Endothelial cell of umbilical vein (primary cell): ENCODE measurements at regions not wholly inside any gene's neighbourhood (a gene's known extent, or its start where the extent isn't known, plus 50 kb on each side); places are given as distances from the start of the nearest gene placed in this dataset.

Experiments
- BruUV-seq: library from RNA; stranded (reverse); fragments of 400-500 nt; replicated peaks from 2 replicates; lab custom pipeline; 2021; lab: Mats Ljungman, UMichigan
- CTCF ChIA-PET: fragments of 300-600, 350-600 bp; sonication (Branson Sonifier 250); formaldehyde crosslinking; loops from one replicate; lab custom pipeline; 2021; ENCODE audit warnings: antibody characterized with exemption, inconsistent platforms; lab: Charles Lee
- POLR2A ChIA-PET: fragments of 300-600, 350-600 bp; sonication (Branson Sonifier 250); formaldehyde crosslinking; loops from one replicate; lab custom pipeline; 2021; ENCODE audit warnings: antibody characterized with exemption, inconsistent platforms; lab: Charles Lee
- DNase-seq: peaks from one replicate; pipeline ENCODE4 v3.0.0-alpha.2; 2011; ENCODE audit warnings: low read depth, low spot score
- FAIRE-seq: peaks from 2 replicates; lab custom pipeline; 2011; peaks lifted over from hg19 to GRCh38; lab: Jason Lieb, UNC
- H2AFZ ChIP-seq: 2 replicates; pipeline ENCODE4 v1.6.0; 2012; ENCODE audit warnings: low read depth, low read length, control low read depth, inconsistent platforms
- H3K27ac ChIP-seq: 2 replicates; pipeline ENCODE4 v1.5.1; 2011; ENCODE audit warnings: low read depth, mild to moderate bottlenecking, control low read depth, low read length, moderate library complexity; ENCODE audit not compliant: insufficient read depth
- H3K27me3 ChIP-seq, 2 experiments: 2 replicates each; pipeline versions ENCODE4 v1.6.0 to v1.6.1; 2011; ENCODE audit warnings: low read length in 2 of 2, mixed read lengths in 1 of 2; ENCODE audit not compliant: control insufficient read depth in 2 of 2, insufficient read depth in 2 of 2
- H3K36me3 ChIP-seq, 2 experiments: 2 replicates in 1 of 2; 3 replicates in 1 of 2; pipeline ENCODE4 v1.5.1; 2011; ENCODE audit warnings: low read length in 2 of 2, mild to moderate bottlenecking in 1 of 2, moderate library complexity in 1 of 2; ENCODE audit not compliant: control insufficient read depth in 2 of 2, insufficient read depth in 2 of 2; ENCODE audit errors: extremely low read depth in 1 of 2
- H3K4me1 ChIP-seq: 3 replicates; pipeline ENCODE4 v1.5.1; 2011; ENCODE audit warnings: mild to moderate bottlenecking, low read length; ENCODE audit not compliant: control insufficient read depth, insufficient read depth; ENCODE audit errors: extremely low read depth
- H3K4me2 ChIP-seq: 2 replicates; pipeline ENCODE4 v1.6.1; 2011; ENCODE audit warnings: low read length, control low read depth, mixed read lengths; ENCODE audit not compliant: insufficient read depth
- H3K4me3 ChIP-seq, 3 experiments: fragments of 200-600 bp in 1 of 3; sonication (generic), shearing (Covaris generic) in 1 of 3; replicated peaks in 1 of 3; 2 replicates each; pipeline ENCODE4 v1.5.1; 2011 to 2016; ENCODE audit warnings: control low read depth in 3 of 3, low read length in 3 of 3, mild to moderate bottlenecking in 2 of 3, inconsistent platforms in 1 of 3, low read depth in 1 of 3, moderate library complexity in 1 of 3; ENCODE audit not compliant: insufficient read depth in 1 of 3
- H3K79me2 ChIP-seq: 2 replicates; pipeline ENCODE4 v1.6.0; 2012; ENCODE audit warnings: low read length, inconsistent platforms; ENCODE audit not compliant: control insufficient read depth, insufficient read depth
- H3K9ac ChIP-seq: replicated peaks from 2 replicates; pipeline ENCODE3; 2011; ENCODE audit warnings: low read length, control low read depth; ENCODE audit not compliant: insufficient read depth; ENCODE audit errors: extremely low read depth
- H3K9me1 ChIP-seq: replicated peaks from 3 replicates; pipeline ENCODE4 v1.6.0; 2011; ENCODE audit warnings: mild to moderate bottlenecking, low read length; ENCODE audit not compliant: control insufficient read depth, insufficient read depth; ENCODE audit errors: extremely low read depth
- H3K9me3 ChIP-seq: replicated peaks from 2 replicates; pipeline ENCODE4 v1.5.1; 2012; ENCODE audit warnings: low read length, inconsistent platforms; ENCODE audit not compliant: control insufficient read depth, insufficient read depth
- H4K20me1 ChIP-seq: replicated peaks from 2 replicates; pipeline ENCODE3; 2011; ENCODE audit warnings: mild to moderate bottlenecking, low read length; ENCODE audit not compliant: control insufficient read depth, insufficient read depth; ENCODE audit errors: extremely low read depth
- EZH2 ChIP-seq: IDR thresholded peaks from 2 replicates; pipeline ENCODE4 v1.6.1; 2012; ENCODE audit warnings: borderline replicate concordance, low read depth, mild to moderate bottlenecking, moderate library complexity, low read length, inconsistent platforms; ENCODE audit not compliant: severe bottlenecking
- FOS ChIP-seq: IDR thresholded peaks from 2 replicates; pipeline ENCODE4 v1.6.1; 2011; ENCODE audit warnings: mild to moderate bottlenecking, low read length, moderate library complexity, borderline replicate concordance; ENCODE audit not compliant: insufficient read depth
- GATA2 ChIP-seq: IDR thresholded peaks from 2 replicates; pipeline ENCODE4 v1.7.0; 2011; ENCODE audit warnings: low read depth, mild to moderate bottlenecking, moderate library complexity, mixed read lengths, low read length; ENCODE audit not compliant: insufficient read length, insufficient read depth
- JUN ChIP-seq: IDR thresholded peaks from 2 replicates; pipeline ENCODE4 v1.6.1; 2011; ENCODE audit warnings: borderline replicate concordance, low read depth; ENCODE audit not compliant: insufficient read length, insufficient read depth
- MYC ChIP-seq: IDR thresholded peaks from one replicate; pipeline ENCODE4 v1.6.1; 2011; ENCODE audit warnings: mild to moderate bottlenecking, low read depth, low read length
- POLR2A ChIP-seq: IDR thresholded peaks from 2 replicates; pipeline ENCODE4 v1.6.1; 2012; ENCODE audit warnings: low read depth, mild to moderate bottlenecking, control low read depth, low read length
- POLR2AphosphoS5 ChIP-seq: IDR thresholded peaks from 2 replicates; pipeline ENCODE4 v1.6.1; 2012; ENCODE audit warnings: low read depth, mild to moderate bottlenecking, control low read depth, low read length, moderate library complexity; ENCODE audit not compliant: insufficient read depth
- dilution Hi-C: fragments of 300-500 bp; cut with MboI; formaldehyde crosslinking; loops from one replicate; pipeline ENCODE4 v1.15.0; 2019; ENCODE audit warnings: low sequenced_read_pairs; ENCODE audit not compliant: extremely low pct_ligation_motif_present
- intact Hi-C: fragments of 100-400 bp; cut with micrococcal nuclease; formaldehyde crosslinking; loops from one replicate; pipeline ENCODE4 v1.10.0; 2022
- TF ChIP-seq, protein P1 (sequence below), 2 donors: IDR thresholded peaks; 1 replicate in 1 of 2; 2 replicates in 1 of 2; pipeline ENCODE4 v1.5.1; 2011; ENCODE audit warnings: low read length in 2 of 2, mild to moderate bottlenecking in 2 of 2, moderate library complexity in 2 of 2, control low read depth in 1 of 2, inconsistent platforms in 1 of 2, low read depth in 1 of 2; ENCODE audit not compliant: insufficient read depth in 1 of 2; ENCODE audit errors: extremely low read depth in 1 of 2
- TF ChIP-seq, protein P2 (sequence below): IDR thresholded peaks from 2 replicates; pipeline ENCODE4 v1.6.1; 2011; ENCODE audit not compliant: insufficient read depth, insufficient read length

DNA sequence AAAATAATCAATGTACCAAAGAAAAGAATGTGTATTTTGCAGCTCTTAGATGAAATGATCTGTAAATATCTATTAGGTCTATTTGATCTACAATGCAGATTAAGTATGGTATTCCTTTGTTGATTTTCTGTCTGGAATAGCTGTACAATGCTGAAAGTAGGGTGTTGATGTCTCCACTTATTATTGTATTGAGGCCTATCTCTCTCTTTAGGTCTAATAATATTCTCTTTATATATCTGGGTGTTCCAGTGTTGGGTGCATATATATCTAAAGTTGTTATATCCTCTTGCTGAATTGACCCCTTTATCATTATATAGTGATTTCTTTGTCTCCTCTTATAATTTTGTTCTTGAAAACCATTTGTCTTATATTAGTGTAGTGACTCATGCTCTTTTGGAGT is 885.5 kb upstream of the FOXG1 start:
- no peak overlapping the region for H3K27ac ChIP-seq
- H3K36me3 ChIP-seq, result no peaks in the 10 kb centered on the region
- intact Hi-C loops (no loop called here), dilution Hi-C loops (no loop called here)
- no peaks in the 10 kb centered on the region for H3K79me2 ChIP-seq
- no peak for DNase-seq
- POLR2A ChIA-PET, result no interaction called here
- H3K4me3 ChIP-seq, result no peak overlapping the region
- H3K9me1 ChIP-seq, result no peaks in the 10 kb centered on the region
- TF ChIP-seq GATA2 (no peak), POLR2AphosphoS5 (no peak), FOS (no peak), JUN (no peak), MYC (no peak), EZH2 (no peak), POLR2A (no peak)
- TF ChIP-seq, protein P1, sequence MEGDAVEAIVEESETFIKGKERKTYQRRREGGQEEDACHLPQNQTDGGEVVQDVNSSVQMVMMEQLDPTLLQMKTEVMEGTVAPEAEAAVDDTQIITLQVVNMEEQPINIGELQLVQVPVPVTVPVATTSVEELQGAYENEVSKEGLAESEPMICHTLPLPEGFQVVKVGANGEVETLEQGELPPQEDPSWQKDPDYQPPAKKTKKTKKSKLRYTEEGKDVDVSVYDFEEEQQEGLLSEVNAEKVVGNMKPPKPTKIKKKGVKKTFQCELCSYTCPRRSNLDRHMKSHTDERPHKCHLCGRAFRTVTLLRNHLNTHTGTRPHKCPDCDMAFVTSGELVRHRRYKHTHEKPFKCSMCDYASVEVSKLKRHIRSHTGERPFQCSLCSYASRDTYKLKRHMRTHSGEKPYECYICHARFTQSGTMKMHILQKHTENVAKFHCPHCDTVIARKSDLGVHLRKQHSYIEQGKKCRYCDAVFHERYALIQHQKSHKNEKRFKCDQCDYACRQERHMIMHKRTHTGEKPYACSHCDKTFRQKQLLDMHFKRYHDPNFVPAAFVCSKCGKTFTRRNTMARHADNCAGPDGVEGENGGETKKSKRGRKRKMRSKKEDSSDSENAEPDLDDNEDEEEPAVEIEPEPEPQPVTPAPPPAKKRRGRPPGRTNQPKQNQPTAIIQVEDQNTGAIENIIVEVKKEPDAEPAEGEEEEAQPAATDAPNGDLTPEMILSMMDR (IDR thresholded peaks at IDR 0.05; ENCODE audit: extremely low read depth in 1 of 2, insufficient read depth in 1 of 2, low read depth in 1 of 2, low read length in 2 of 2), result no peak
- TF ChIP-seq, protein P2, sequence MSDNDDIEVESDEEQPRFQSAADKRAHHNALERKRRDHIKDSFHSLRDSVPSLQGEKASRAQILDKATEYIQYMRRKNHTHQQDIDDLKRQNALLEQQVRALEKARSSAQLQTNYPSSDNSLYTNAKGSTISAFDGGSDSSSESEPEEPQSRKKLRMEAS, result no peak
- no peaks in the 10 kb centered on the region for H3K4me1 ChIP-seq
- no TSS peak for BruUV-seq
- FAIRE-seq, result no peak
- no peak overlapping the region for H2AFZ ChIP-seq
- no peaks in the 10 kb centered on the region for H4K20me1 ChIP-seq
- H3K27me3 ChIP-seq, result no peaks in the 10 kb centered on the region
- no peak overlapping the region for H3K4me2 ChIP-seq
- H3K9me3 ChIP-seq, result no peaks in the 10 kb centered on the region
- CTCF ChIA-PET, result no interaction called here
- no peak overlapping the region for H3K9ac ChIP-seq
